GM19351 (cell line): ENCODE measurements at regions not wholly inside any gene's neighbourhood (a gene's known extent, or its start where the extent isn't known, plus 50 kb on each side); places are given as distances from the start of the nearest gene placed in this dataset.

Experiments
- ATAC-seq: cut with Tn5 transposase; IDR thresholded peaks from one replicate; pipeline ENCODE4 v1.9.1; 2021; ENCODE audit warnings: mild to moderate bottlenecking, moderate library complexity; ENCODE audit not compliant: unreplicated experiment

DNA sequence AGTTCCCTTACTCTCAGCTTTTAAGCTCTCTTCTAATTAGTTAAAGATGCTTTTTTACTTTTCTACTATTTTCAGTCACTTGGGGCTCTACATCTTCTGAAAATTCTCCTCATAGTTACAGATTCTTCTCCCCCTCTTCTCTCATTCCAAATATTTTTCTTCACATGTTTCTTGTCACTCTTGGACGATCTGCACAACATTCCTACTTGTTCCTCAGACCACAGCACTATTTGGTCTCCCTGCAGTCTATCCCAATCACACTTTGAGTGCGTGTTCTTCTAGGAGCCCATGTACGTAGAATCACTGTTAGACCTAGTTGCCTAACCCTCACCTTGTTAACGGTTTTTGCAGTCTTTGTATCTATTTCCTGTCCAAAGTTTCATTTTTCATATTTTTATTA is 222.5 kb upstream of the SPRY2 start:
- no peak for ATAC-seq

DNA sequence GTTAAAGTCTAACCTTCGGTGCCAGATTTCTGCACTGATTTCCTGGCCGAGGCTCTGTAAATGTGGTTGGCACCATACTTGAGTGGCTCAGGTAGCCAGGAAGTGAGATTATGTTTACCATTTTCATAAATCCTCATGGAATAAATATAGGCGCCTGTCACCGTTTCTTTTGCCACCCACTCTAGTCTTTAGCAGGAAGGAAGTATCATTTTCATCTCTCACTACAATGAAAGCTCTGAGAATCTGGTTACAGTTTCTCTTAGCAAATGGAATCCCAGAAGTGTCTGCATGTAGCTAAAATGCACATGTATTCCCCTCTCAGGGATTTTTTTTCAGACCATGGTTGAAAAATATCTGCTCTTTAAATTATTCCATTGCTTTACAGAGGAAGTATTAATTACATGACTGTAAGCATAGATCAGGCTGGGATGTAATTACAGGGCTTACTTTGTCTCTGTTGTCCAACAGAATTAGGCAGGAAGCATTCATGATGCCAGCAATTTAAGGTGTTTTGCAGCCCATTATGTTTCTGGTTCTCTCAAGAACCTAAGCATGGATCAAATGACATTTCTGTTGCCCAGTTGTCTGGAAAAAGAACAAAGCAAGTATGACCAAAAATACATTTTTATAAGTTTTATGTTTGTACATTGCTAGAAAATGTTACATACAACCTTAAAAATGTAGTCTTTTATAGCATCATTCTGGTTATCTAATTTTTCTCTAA is 221.7 kb upstream of the SPRY2 start:
- no peak for ATAC-seq

DNA sequence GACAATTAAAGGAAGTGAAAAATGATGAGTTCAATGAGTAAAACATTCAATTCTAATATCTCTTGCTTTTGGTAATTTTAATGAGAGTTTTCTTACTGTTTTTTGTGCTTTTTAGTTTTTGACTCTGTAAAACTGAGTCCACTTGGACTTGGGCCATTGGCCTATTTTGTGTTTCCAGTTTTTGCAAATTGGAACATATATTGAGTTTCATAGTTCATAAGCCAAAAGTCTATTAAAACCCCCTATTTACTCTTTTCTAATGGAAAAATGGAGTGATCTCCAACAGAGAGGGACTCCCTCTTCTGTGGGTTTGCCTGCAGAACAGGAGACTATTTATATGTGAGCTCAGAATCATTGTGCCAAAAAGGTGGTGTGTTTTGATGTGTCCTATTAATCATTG is 219.7 kb upstream of the SPRY2 start:
- no peak for ATAC-seq

DNA sequence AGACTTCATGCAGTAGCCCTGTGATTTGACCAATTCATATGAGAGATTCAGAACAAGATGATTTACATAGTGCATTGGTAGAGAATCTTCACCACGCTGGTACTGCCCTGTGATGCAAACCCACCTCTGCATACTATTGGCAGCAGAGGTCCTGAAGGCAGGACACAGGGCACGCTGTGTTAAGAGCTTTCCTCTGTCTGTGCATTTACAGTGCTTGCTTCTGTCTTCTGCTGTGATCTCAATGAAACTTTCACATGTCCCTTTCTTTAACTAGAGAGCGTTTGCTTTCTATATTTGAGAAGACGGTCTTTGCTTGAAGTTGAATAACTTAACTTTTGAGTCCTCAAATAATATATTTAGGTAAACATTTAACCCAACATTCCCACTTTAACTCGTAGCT is 219.0 kb upstream of the SPRY2 start:
- no peak for ATAC-seq

DNA sequence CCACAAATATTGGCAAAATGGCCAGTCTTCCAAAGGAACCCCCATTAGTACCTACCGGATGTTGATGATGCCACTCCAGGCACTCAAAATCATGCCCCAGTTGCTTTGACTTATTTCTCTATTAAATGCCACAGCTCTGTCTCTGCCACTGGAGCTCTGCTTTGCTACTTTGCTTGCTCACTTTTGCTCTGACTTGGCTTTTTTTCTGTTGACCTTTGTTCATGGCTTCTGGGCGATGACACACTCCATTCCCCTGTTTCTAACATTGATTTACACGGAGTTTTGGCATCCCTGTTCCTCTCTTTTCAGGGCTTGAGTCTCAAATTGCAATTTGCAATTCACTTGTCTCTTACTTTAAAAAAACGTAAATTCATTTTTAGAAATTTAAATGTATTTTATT is 217.1 kb upstream of the SPRY2 start:
- no peak for ATAC-seq

DNA sequence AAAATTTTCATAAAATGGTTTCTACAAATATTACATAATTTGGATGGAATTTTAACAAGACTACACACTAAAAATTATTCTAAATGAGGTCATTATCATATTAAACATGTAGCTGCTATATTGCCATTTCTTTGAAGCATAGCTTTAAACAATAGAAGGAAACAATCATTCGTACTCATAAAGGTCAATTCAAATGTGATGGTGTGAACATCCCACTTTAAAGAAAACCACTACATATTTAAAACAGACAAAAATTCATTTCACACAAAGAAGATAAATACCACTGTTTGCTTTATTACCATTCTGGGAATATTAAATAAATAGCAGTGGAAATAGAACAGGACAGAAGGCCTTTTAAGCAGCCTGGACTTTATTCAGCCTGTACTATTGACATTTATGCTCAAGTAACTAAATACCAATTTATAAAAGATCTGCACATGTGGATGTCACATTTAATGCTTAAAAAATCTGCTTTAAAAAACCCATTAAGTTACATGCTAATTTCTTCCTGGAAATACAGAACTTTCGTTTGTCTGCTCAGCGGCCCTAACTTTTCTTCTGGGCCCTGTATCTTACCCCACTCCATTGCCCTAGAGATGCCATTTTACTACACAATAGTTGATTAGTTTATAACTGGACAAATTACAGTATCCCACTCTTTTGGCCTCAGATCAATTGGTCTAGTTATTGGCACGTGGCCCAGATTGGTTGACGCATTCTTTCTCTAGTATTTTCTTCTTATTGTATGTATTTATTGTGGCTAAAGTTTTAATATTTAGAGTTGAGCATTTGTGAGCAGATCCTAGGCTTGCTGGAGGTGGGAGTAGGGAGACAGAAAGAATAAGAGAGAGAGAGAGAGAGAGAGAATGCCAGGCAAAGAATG is 215.1 kb upstream of the SPRY2 start:
- no peak for ATAC-seq

DNA sequence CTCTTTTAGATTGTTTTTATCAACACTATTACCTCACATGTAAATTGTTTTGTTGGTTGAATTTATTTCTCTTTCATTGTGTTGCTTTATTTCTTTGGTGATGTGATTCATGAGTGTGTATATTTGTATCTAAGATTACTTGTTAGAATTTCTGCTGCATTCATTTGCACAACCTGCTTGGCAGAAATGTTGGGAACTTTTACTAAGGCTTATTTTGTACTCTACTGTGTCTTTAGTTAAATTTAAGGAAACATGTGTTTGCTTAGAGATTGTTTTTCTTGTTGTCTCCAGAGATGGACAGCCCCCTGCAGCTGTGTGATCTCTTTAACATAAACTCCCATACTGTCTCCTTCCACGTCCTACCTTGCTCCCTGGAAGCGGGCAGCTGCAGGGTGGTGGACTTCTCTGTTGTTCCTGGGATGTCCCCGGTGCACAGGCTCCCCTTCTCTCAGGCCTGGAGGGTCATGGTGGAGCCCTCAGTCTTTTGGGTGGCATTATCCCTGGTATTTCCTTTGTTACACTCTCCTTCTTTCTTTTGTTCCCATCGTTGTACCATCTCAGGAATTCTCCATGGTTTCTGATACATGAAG is 212.0 kb upstream of the SPRY2 start:
- ATAC-seq = no peak

DNA sequence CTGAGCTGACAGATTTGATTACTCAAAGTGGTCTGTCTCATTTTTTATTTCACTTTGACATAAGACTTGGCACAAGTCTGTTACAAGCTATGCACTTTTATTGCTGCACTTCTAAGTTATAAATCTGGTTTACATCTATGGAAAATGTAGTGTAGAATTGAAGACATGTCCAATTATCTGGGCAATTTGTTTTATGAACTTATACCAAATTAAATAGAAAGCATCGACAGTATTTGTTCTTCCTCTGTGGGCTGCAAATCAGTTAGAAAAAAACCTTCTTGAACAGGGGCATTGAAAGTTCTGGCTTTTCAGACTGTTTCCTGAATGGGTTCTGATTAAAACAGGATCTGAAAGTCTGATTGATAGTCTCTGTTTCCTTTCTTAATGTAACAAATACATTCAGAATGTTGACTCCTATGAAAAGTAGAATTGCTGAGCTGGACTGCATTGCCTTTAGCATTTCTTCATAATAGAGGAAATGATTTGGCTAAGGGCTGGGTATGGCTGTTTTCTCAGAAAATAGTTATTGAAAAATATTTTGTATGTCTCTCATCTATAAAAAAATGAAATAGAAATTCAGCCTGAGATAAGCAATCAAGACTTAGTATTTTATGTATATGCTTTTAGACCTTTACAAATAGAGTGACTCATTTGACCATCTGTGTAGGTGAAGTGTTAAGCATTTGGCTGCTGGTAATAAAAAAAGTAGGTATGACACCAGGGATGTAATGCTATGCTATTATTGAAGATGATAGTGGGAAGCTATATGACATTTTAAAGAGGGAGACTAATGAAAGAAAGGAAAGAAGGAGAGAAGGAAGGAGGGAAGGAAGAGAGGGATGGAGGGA is 210.9 kb upstream of the SPRY2 start:
- no peak for ATAC-seq

DNA sequence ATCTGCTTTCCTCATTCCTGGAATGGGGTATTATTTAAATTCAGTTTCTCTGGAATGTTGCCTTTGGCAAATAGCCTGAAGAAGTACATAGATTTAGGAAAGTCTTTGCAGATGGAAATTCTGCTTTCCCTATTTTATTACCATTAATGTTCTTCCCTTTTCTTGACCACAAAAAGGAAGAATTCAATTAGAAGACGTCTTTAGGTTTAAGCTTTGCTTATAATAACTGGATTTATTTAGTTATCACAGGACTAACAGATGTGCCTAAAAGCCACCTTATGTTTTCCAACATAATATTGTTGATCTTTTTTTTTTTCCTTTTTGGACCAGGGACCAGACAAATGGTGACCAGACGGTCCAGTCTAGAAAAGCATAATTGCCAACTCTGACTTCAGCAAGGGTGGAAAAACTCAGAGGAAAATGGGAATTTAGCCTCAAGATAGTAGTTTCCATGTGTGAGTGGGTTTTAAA is 210.1 kb upstream of the SPRY2 start:
- no peak for ATAC-seq

DNA sequence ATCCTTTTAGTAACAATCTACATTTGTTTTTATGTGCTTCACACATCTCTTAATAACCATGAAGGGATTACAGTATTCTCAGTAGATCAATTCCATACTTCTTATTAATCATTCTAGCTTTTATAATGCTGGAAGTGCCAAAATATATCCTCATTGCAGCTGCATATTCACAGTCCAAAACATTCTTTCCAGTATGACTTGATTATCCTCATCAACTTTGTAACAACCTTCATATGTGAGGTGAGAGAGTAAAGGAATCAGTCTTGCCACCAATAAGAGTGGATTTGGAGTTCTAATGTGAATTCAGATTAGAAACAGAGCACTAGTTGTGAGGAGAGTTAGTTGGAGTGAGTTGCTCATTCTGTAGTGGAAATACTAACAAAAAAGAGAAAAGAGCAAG is 208.0 kb upstream of the SPRY2 start:
- no peak for ATAC-seq

DNA sequence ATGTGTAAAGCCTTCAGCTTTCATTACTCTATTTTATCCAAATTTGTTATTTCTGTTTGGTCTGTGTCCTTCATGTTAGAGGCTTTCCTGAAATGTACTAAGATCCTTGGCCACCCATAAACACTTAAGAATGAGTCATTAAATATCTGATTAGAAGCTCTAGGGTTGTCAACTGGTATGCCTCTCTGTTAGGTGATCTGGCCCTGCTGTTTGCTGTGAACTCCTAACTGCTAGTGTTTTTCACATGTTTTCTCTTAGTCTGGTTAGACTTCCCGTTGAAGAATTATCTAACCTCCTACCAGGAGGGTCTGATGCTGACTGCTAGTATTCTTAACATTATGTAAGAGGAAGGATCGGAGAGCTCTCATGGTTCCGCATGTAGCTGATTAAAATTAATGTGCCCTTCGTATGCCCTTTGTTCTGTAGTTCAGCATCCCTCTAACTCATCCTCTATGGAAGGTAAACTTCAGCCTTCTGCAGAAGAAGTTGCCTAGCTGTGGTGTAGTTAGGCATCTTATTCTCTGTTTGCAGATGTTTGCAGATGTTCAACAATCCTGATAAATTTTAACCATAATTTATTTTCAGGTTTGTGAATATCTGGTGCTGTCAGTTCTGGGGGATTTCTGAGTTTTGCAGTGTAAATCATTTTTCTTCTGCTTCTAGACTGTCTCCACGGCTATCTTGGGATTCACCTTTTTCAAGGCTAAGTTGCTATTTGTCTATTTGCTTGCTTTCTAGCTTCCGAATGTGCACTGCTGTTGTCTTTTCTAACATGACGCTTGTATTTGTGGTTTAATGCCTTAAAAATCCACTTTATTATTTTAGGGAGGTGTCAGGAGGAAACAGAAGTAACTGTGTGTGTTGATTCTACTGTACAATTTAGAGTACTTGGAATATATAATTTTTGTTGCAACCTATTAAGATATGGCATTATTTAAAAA is 207.2 kb upstream of the SPRY2 start:
- no peak for ATAC-seq

DNA sequence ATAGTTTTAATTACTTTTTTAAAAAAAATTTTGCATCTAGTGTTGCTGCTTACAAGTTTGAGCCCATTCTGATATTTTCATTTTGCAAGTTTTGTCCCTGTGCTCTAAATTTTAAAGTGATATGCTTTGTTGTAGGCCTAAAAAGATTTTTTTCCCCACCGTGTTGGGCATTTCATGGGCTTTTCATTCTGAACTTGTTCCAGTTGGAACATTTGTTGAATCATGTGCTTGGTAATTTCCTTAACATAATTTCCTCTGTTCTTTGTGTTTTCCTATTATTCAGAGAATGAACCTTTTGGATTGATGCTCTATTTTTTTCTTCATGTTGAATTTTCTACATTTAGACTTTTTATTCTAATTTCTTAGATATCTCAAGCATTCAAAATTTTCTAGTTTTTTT is 206.4 kb upstream of the SPRY2 start:
- ATAC-seq = no peak

DNA sequence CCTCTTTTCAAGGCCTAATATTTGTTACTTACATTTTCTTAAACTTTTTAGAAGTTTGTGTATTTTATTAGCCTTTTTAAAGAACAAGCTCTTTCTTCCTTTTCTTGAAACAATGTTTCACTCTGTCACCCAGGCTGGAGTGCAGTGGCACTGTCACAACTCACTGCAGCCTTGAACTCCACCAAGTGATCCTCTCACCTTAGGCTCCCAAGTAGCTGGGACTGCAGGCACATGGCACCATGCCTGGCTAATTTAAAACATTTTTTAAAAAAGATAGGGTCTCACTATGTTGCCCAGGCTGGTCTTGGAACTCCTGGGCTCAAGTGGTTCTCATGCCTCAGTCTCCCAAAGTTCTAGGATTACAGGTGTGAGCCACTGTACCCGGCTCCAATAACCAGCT is 192.2 kb upstream of the SPRY2 start:
- no peak for ATAC-seq

DNA sequence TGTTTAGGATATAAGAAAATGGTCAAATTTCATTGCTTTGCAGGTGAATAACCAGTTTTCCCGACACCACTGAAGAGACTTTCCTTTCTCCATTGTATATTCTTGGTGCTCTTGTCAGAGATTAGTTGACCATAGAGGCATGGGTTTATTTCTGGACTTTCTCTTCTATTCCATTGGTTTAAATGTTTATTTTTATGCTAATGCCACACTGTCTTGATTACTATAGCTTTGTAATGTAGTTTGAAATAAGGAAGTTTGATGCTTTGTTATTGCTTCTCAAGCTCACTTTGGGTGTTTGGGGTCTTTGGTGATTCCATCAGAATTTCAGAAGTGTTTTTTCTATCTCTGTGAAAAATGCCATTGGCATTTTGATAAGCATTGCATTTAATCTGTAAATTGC is 190.0 kb upstream of the SPRY2 start:
- no peak for ATAC-seq

DNA sequence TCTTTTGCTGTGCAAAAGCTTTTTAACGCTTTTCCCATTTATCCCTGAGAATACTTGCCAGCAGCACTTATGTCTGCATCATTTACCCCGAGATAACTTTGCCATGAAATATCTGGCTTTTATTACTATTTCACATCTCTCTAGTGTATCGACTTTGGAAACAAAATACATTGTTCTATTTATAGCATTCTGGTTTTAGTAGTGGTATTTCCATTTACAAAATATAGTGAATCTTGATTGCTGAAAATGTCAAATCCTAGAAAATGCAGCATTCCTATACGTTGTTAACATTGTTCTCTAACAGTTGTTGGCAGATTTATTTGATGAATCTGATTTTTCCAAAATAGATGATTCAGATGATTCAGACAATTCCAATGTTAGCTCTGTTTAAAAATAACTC is 189.3 kb upstream of the SPRY2 start:
- no peak for ATAC-seq

DNA sequence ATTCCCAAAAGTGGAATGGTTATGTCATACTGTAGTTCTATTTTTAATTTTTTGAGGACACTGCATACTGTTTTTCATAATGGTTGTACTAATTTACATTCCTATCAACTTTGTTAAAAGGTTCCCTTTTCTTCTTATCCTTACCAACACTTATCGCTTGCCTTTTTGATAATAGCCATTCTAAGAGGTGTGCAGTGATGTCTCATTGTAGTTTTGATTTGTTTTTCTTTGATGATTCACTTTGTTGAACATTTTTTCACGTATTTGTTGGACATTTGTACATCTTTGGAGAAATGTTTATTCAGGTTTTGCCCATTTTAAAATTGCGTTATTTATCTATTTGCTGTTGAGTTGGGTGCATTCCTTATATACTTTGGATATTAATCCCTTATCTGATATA is 188.8 kb upstream of the SPRY2 start:
- ATAC-seq = no peak

DNA sequence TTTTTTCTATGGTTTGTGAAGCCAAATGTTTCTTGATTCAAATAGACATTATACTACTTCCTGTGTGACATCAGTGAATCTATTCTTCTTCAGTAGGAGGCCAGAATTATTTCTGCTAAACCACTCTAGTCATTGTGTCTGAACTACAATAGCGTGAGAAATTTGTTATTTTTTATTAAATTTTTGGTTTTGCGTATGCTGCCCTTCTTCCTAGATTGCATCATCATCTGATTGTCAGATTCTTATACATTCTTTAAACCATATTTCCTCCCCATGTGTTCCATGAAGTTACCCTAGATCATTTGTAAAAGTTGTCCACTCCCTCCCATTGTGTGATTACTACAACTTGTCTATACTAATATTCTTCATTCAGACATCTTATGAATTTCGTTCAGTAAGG is 187.8 kb upstream of the SPRY2 start:
- no peak for ATAC-seq

DNA sequence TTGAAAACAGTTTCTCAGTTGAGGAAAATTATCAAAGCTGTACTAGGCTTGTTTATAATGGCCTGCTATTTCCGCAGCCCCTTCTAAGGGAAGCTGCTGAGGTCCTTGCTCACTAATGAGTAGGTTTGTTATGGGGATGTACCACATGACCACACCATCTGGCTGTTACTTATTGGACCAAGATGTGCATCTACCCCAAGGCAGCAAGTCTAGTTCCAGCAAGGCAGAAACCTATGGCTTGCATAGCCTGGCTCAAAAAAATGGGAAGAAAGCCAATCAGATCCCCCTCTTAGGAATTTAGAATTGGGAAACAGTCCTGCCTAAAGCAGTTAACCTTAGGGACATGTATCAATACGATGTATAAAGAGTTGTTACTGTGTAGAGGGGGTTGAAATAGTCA is 186.5 kb upstream of the SPRY2 start:
- ATAC-seq = no peak

DNA sequence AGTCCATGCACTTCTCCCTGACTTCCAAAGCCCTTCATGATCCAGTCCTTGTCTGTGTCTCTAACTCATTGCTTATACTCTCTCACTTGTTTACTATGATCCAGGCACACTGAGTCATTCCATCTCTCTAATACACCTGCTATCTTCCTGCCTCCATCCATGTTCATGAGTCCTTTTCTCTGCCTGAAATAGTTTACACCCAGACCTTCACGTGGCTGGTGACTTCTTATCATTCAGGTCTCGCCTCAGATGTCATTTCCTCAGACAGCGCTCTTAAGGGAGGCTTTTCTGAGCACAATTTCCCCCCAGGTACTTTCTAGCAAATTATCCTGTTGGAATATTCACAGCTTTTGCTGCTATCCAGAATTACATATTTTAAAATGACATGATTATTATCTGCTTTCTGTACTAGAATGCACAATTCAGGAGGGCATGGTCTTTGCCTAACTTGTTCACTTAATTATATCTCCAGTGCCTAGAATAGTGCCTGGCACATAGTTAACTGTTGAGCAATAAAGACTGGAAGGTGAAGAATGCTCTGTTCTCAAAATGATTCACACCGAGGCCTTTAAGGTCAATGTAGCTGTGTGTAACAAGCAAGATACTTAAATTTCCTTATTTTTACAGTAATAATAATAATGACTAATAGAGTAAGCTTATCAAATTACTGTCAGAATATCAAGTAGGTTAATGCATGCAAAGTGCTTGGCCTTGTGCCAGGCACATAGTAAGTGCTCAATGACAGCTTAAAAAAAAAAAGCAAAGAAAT is 183.7 kb upstream of the SPRY2 start:
- no peak for ATAC-seq
